ENCODE measurements at regions not wholly inside any gene's neighbourhood (a gene's known extent, or its start where the extent isn't known, plus 50 kb on each side); places are given as distances from the start of the nearest gene placed in this dataset.
A peak's percentile ranks its signal among the peaks of the same experiment; 100 is the strongest.
"Not testable (repeated sequence)": the region's sequence is repeated elsewhere in the genome, so short reads cannot be mapped to it uniquely, and the experiment has no call there.

DNA sequence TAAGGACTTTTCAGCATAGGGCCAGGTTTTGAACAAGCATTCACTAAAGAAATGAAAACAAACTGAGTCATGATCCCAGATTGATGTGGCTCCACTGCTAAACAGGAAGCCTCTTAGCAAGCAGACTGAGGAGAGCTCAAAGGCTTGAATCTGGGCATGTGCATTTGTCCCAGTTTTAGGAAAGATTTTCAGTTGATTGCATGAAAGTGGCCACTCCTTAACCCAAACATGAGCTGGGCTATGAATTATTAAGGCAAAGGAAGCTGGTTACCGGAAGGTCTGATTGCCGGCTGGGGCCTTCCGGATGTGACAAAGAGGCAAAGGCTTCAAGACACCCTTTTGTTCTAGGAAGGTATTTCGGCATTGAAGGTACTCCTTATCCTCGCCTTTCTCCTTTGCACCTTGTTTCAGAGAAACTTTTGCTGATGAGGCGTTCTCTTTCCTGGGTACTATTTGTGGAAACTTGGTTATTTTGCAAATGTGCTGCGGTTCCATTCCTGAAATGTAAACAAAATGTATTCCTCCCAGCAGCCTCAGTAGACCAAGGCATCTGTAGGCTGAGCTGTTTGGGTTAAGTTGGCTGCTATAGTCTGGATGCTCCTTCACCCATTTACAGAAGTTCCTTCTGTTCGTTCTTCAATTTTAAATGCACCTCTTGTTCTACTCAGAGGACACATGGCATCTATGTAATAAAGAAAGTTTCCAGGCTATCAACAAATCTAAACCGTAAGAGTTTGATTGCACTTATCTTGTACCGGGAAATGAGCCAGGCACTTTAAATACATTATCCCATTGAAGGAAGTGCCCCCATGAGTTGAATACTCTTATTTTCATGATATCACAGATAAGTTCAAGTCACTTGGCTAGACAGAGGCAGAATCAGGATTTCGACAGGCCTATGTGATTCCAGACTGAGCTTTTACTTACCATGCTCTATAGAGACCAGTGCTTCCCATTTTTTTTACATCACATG is 115.6 kb upstream of the METAP2 start:
- no peak for DNase-seq

DNA sequence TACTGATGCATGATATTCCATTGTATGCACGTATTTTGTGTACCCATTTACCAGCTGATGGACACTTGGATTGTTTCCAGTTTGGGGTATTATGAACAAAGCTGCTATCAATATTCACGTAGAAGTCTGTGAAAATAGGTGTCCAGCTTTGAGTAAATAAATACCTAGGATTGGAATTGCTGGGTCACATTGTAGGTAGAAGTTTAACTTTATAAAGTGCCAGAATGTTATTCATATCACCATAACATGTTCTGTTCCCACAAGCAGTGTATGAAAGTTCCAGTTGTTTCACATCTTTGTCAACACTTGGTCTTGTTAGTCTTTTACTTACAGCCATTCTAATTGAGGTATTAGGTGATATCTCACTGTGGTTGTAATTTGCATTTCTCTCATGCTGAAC is 108.0 kb upstream of the METAP2 start:
- no peak for DNase-seq

DNA sequence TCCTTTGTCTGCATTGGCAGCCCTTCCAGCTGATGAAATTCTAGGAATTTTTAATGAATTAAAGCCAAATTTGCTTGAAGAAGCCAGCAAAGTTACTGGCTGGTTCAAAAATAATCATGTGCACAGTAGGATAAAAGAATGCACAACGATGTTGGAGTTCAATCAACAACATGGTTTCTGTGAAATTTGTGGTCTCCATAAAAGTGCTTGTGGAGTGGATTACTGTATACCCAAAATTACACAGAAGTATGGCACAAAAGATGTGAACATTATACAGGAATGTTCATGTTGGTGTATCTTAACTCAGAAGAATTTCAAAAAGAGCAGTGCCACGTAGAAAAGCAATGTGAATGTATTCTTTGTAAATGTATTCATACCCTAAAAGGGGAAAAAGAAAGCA is 105.0 kb upstream of the METAP2 start:
- no peak for DNase-seq

DNA sequence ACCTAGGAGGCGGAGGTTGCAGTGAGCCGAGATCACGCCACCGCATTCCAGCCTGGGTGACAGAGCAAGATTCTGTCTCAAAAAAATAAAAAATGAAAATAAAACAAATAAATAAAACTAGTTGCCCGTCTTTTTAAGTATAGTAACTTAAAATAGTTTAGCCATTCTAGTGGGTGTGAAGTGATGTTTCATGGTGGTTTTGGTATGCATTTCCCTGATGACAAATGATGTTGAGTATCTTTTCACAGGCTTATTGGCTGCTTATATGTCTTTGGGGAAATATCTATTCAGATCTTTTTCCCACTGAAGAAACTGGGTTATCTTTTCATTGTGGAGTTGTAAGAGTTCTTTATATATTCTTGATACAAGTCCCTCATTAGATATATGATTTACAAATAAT is 102.4 kb upstream of the METAP2 start:
- DNase-seq, result no peak

DNA sequence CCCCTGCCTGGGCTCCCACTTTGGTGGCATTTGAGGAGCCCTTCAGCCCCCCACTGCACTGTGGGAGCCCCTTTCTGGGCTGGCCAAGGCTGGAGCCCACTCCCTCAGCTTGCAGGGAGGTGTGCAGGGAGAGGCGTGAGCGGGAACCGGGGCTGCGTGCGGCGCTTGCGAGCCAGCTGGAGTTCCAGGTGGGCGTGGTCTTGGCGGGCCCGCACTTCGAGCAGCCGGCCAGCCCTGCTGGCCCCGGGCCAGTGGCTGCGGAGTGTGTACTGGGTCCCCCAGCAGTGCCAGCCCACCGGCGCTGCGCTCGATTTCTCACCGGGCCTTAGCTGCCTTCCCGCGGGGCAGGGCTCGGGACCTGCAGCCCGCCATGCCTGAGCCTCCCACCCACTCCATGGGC is 94.5 kb upstream of the METAP2 start:
- DNase-seq, result not testable (repeated sequence)

DNA sequence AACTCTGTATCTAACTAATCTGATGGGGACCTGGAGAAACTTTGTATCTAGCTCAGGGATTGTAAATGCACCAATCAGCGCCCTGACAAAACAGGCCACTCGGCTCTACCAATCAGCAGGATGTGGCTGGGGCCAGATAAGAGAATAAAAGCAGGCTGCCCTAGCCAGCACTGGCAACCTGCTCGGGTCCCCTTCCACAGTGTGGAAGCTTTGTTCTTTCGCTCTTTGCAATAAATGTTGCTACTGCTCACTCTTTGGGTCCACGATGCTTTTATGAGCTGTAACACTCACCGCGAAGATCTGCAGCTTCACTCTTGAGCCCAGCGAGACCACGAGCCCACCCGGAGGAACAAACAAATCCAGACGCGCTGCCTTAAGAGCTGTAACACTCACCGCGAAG is 93.6 kb upstream of the METAP2 start:
- not testable (repeated sequence) for DNase-seq

DNA sequence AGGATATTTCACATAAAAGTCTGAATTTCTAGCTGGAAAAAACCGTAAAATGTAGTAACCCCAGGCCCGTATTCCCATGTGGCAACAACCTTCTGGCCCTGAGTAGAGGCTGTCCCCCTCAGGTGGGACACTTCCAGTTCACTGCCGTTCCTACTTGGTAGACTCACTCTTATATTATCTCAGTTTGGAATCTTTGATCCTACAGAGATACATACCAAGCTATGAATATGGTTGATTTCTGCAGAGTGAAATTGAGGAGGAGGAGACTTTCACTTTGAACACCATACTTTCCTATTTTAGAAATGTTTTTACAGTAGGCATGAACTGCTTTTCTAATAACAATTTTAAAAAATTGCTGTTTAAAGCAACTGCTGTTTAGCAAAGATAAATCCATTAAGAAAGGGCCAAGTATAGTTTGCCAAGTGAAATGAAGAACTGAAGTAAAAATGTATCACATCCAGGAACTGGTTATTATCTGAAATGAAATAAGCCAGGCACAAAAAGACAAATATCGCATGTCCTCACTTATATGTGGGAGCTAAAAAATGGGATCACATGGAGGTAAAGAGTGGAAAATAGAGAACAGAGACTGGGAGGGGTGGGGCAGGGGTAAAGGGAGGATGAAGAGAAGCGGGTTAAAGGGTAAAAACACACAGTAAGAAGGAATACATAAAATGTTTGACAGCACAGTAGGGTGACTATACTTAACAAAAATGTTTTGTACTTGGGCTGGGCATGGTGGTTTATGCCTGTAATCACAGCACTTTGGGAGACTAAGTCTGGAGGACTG is 92.8 kb upstream of the METAP2 start:
- no peak for DNase-seq

DNA sequence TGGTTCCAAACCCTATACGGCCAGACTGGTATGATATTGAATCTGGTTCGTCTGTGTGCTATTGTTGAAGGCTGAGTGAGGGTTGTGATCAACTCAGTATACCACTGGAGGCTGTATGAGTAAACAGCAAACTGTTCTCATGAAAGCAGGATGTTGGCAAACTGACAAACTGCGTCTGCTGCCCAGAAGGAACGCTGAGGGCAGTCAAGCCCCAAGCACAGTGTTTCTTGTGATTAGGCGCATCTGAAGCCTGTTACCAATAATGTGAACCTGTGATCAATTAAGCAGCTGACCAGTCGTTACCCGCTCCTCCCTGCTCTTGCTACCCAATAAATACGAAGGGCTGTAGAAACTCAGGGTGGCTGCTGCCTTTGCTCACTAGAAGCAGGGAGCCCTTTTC is 90.0 kb upstream of the METAP2 start:
- peak; percentile 45 for DNase-seq

DNA sequence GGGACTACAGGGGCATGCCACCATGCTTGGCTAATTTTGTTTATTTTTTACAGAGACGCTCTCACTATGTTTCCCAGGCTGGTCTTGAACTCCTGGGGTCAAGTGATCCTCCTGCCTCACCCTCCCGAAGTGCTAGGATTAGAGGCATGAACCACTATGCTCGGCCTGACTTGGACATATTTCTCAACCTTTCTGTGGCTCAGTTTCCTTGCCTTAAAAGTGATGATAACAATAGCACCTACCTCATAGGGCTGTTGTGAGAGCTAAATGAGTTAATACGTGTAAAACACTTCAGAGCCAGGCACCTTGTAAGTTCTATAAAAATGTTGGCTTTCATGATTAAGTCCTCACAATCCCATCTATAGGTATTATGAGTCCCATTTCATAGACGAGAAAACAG is 89.2 kb upstream of the METAP2 start:
- no peak for DNase-seq

DNA sequence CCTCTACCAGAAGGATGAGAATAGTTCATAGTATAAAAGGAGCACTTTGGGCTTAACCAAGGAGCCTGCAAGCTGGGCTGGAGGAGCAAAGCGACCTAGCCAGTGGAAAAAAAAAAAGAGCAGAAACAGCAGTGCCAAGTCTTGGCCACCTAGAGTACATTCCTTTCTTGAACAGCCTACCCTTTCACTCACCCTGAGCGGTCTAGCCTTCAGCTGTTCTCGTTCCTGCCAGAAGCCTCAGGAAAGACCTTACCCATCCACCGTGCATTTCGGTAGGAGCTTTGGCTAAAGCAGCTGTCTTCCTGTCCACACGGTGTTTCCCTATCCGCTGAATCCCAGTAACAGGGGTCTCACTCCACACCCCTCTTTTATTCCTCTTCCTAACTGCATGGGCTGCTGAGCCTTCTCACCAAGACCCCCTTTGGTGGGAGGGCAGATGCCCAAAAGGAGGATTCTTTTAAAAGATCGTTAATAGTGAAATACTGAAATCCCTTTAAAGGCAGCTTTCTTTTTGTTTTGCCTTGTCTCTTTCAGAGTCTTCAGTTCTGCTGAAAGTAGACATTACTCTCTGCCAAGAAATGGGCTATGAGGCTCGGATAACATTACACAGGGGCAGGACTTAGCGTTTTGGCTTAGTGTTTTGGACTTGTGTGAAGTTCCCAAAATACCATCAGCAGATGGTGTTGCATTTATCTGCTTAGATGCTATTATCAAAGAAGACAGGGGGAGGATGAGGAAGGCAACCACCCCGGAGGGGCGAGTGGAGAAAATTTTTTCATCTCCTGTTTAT is 88.5 kb upstream of the METAP2 start:
- DNase-seq, result no peak

DNA sequence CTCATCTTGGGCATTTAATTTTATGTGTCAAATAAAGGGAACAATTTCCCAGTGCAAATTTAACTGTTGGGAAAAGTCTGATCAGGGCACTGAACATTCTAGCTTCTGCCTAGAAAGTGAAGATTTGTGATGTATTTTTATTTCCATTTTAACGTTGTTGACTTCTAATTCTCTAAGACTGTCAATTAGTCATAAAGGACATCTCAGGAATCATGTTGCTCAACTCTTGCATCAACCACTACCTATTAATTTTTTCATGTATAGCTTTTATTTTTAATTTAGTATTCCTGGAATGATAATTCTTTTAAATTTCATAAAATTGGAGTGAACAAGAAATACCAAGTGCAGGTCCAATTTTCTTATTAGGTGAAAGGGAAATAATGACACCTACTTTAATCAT is 87.9 kb upstream of the METAP2 start:
- no peak for DNase-seq

DNA sequence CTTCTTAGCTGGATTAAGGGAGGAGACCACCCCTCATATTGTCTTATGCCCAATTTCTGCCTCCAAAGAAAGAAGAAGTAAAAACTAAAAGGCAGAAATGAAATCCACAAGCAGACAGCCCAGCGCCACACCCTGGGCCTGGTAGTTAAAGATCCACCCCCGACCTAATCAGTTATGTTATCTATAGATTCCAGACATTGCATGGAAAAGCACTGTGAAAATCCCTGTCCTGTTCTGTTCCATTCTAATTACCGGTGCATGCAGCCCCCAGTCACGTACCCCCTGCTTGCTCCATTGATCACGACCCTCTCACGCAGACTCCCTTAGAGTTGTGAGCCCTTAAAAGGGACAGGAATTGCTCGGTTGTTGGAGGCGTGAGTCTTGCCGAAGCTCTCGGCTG is 85.7 kb upstream of the METAP2 start:
- not testable (repeated sequence) for DNase-seq

DNA sequence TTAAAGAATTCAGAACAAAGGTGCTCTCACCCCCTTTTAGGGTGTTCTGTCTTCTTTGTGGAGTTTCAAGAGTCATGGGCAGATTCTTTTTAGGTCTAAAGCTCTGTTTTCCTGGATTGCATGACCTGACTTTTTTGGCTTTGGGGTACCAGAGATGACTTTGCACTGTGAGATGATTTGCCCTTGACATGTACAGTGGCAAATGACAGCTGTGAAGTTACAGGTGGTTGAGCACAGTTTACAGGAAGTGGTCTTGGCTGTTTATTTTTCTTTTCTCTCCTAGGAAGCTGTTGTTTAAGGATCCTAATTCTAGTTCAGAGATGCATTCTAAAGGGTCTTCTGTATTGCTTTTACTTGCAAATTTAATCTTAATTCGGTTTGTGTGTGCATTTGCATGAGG is 83.8 kb upstream of the METAP2 start:
- no peak for DNase-seq

DNA sequence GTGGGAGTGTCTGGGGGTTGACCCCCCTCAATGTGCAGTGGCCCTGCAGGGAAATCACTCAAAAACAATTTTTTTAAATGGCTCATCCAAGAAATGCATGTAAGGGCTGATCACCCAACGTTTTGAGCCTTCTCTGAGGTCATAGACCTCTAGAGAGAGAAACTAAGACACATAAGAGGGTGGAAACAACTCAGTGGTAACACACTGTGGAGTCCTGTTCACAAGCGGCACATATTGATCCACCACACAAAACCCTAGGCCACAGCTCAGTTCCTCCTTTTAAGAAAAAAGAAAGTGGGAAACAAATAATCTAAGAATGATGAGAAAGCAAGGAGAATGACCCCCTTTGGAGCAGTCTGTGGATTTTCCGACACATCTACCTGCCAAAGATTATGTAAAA is 83.0 kb upstream of the METAP2 start:
- DNase-seq, result no peak

DNA sequence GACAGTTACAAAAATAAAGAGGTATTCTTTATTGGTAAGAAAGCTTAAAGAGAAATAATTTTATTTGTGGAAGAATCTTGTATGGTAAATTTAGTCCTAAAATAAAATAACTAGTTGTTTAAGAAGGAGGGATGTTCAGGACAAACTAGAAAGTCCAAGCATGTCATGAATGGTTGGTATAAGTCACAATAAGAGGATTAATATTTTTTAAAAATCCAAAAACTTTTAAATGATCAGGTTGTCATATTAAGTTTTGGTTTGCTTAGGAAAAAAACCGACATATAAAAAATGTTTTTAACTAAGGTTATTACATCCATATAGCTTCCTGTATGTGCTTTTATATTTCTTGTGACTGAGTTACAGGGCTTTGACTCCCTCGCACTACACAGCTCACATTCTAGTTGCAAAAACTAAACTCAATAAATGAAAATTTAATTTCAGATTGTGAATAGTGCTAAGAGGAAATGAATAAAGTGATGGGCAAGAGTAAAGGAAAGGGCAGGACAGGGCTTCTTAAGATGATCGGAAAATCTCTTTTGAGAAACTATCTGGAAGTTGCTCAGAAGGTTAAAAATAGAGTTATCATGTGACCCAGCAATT is 80.7 kb upstream of the METAP2 start:
- no peak for DNase-seq

DNA sequence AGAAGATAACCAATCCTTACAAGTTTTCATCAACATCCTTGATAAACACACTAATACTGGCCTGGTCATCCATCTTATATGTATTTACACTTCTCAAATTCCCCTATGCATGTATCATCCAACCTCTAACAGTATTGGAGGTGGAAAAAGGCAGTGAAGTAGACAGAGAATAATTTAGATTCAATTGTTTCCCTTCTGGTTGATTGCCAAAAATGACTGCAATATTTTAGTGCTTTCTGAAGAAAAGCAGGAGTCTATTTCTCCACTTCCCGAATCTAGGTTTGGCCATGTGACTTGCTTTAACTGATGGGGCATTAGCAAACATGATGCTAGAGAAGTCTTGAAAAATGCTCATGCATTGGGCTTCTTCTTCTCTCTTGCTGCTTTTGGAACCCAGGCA is 78.3 kb upstream of the METAP2 start:
- no peak for DNase-seq

DNA sequence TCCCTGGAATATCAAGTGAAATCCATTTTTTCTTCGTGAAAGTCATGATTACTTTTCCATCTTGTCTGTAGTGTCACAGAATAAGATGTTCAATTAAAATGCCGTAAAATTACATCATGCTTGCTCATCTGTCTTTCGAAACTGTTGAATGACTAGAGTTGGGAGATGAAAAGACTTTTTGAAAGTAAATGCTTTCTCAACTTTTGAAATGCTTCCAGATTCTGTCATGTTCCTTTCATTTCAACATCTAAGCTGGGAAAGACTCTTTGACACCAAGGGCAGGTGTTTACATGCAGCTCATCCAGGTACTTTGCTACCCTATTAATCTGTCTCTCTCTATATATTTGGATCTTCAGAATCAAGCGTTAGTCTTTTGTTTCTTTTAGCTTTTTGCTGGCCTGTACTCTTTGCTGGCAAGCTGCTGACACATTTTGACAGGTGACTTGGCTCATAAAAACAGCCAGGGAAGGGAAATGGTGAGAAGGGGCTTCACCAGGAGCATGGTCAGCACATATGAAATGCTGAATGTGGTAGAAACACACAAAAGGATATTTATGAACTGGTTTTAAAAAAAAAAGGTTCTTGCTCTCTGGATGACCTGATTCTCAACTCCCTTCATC is 77.0 kb upstream of the METAP2 start:
- DNase-seq, result no peak

DNA sequence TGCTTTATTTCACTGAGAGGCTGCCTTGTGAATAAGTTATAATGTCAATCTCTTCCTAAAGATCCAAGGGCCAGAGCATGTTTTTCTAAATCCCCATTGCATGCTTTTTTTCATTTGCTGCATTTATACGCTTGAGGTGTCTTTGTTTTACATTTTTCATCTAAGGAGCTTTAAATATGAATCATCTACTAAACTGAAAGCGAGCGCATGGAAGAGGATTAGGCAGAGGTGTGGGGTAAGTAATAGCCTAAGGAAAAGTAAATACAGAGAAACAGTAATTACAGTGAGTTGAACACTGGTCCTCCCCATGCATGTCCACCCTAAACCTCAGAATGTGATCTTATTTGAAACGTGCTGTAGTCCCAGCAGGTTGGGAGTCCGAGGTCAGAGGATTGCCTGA is 76.4 kb upstream of the METAP2 start:
- no peak for DNase-seq

DNA sequence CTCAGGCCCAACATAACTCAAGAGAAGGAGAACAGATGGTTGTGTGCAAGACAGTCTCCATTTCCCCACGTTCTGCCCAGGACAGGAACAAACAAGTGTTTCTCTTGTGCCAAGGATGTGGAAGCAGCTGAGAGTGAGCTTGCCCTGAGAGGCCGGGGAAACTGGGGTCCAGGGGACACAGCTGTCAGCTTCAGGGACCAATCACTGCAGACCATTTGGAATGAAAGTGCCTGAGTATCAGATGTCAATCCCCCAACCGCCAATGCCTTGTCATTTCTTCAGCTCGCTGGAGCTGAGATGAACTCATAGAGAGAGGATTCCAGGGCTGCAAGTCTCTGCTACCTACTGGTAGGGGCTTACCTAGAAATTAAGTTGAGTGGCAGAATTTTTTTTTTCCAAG is 71.9 kb upstream of the METAP2 start:
- no peak for DNase-seq

DNA sequence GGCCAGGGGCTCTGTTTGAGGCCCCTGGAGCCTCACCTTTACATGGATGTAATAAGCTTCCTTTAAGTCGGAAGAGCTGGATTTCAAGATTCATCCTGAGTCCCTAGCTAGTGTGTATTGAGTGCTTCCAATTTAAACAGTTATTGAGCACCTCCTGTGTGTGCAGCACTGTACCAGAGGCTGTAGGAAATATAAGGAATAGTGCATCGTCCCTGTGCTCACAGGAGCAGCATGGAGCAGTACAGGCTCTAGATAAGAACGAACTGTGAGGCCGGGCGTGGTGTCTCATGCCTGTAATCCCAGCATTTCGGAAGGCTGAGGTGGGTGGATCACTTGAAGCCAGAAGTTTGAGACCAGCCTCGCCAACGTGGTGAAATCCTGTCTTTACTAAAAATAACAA is 65.8 kb upstream of the METAP2 start:
- DNase-seq, result no peak

DNA sequence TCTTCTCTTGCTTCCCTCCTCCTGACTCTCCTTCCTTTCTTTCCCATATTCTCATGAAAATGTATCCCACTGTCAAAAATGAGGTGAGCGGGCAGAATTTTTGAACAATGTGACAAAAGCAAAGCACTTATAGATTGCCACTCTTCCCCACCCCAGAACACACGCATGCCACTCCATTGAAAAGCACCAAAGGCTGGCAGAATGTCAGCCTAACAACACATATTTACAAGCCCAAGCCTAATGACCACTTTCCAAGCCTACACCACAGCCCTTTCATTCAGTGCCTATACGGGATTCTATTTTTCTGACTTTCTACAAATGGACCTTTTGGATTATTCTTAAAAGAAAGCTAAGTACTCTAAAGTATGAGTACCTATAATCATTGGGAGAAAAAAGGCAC is 62.9 kb upstream of the METAP2 start:
- no peak for DNase-seq

DNA sequence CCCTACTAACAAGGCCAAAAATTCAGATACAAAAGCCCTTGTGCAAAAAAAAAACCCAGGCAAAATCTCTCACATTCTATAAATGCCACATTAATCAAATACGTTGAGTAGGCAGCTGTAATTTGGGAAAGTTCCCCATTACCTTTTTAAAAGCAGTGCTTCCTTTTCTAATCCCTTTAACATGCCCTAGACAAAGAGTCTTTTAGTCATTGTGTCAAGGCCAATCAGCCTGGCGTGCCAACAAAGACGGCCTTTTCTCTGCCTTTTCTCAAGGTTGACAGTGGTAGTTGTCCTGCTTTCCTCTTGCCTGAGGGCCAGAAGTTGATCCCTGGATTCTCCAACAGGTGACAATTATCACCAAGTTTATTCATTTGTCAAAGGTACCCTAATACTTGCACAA is 62.5 kb upstream of the METAP2 start:
- DNase-seq, result no peak

Data from NCI-H2029 (cell line).